ENCODE measurements at regions not wholly inside any gene's neighbourhood (a gene's known extent, or its start where the extent isn't known, plus 50 kb on each side); places are given as distances from the start of the nearest gene placed in this dataset.

DNA sequence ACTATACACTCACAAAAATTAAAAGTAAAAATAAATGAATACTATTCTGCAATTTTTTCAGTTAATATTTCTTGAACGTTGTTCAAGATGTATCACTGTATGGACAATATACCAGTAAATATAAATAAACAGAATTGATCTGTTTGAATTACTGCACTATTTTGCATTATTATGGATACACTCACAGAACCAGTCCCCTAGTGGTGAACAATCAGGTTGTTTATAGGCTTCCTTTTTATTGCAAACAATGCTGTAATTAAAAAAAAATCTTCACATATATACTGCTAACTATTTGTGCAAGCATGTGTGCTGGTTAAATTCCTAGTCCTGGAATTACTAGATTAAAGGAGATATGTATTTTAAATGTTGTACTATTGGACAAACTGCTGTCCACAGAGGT is 306.0 kb downstream of the FBXO15 start:
- 41% methylated on average over 1 of the region's 1 CpG for WGBS
- Histone ChIP-seq H3K36me3 (ENCODE audit: control insufficient read depth in 4 of 4, insufficient read depth in 3 of 4, low read depth in 1 of 4, low read length in 3 of 4) (no peaks in the 10 kb centered on the region), H3K4me3 (ENCODE audit: low read depth in 1 of 3, low read length in 3 of 3) (no peak overlapping the region), H3K27ac (ENCODE audit: low read depth in 1 of 2, low read length in 2 of 2) (no peak overlapping the region), H3K9ac (ENCODE audit: low read depth in 1 of 2, low read length in 2 of 2) (no peak overlapping the region), H3K27me3 (ENCODE audit: control insufficient read depth in 4 of 4, insufficient read depth in 4 of 4, low read length in 3 of 4) (peaks cover 0 to 3% (median 0%) of the 10 kb centered on the region in 4 donors), H3K4me1 (ENCODE audit: control insufficient read depth in 4 of 4, insufficient read depth in 4 of 4, low read length in 3 of 4) (no peaks in the 10 kb centered on the region), H3K9me3 (ENCODE audit: control insufficient read depth in 4 of 4, low read length in 3 of 4) (no peaks in the 10 kb centered on the region)
- no peak for DNase-seq (ENCODE audit: low spot score)
- TF ChIP-seq, protein P1, sequence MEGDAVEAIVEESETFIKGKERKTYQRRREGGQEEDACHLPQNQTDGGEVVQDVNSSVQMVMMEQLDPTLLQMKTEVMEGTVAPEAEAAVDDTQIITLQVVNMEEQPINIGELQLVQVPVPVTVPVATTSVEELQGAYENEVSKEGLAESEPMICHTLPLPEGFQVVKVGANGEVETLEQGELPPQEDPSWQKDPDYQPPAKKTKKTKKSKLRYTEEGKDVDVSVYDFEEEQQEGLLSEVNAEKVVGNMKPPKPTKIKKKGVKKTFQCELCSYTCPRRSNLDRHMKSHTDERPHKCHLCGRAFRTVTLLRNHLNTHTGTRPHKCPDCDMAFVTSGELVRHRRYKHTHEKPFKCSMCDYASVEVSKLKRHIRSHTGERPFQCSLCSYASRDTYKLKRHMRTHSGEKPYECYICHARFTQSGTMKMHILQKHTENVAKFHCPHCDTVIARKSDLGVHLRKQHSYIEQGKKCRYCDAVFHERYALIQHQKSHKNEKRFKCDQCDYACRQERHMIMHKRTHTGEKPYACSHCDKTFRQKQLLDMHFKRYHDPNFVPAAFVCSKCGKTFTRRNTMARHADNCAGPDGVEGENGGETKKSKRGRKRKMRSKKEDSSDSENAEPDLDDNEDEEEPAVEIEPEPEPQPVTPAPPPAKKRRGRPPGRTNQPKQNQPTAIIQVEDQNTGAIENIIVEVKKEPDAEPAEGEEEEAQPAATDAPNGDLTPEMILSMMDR (IDR thresholded peaks at IDR 0.05; ENCODE audit: low read depth, low read length, missing input control) = no peak
- no peak for TF ChIP-seq GABPA (IDR thresholded peaks at IDR 0.05 in 1 of 2, conservative IDR thresholded peaks at IDR 0.05 in 1 of 2)
- TF ChIP-seq HNF4G (IDR thresholded peaks at IDR 0.05) = no peak
- TF ChIP-seq, protein P2, sequence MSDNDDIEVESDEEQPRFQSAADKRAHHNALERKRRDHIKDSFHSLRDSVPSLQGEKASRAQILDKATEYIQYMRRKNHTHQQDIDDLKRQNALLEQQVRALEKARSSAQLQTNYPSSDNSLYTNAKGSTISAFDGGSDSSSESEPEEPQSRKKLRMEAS (IDR thresholded peaks at IDR 0.05) = no peak
- no peak for TF ChIP-seq JUND (IDR thresholded peaks at IDR 0.05)
- no peak for TF ChIP-seq FOXA2 (IDR thresholded peaks at IDR 0.05)
- no peak for TF ChIP-seq RAD21 (IDR thresholded peaks at IDR 0.05)
- TF ChIP-seq HNF4A (conservative IDR thresholded peaks at IDR 0.05) = no peak
- no peak for TF ChIP-seq RXRA (IDR thresholded peaks at IDR 0.05)
- TF ChIP-seq SP1 (IDR thresholded peaks at IDR 0.05) = no peak
- TF ChIP-seq NR2F2 (IDR thresholded peaks at IDR 0.05) = no peak
- no peak for TF ChIP-seq EGR1 (IDR thresholded peaks at IDR 0.05; ENCODE audit: low read depth in 2 of 2)
- TF ChIP-seq, protein P3, sequence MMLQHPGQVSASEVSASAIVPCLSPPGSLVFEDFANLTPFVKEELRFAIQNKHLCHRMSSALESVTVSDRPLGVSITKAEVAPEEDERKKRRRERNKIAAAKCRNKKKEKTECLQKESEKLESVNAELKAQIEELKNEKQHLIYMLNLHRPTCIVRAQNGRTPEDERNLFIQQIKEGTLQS (IDR thresholded peaks at IDR 0.05) = no peak
- TF ChIP-seq FOXA1 (IDR thresholded peaks at IDR 0.05) = no peak
- no peak for TF ChIP-seq TAF1 (conservative IDR thresholded peaks at IDR 0.05)
- TF ChIP-seq, protein P4, sequence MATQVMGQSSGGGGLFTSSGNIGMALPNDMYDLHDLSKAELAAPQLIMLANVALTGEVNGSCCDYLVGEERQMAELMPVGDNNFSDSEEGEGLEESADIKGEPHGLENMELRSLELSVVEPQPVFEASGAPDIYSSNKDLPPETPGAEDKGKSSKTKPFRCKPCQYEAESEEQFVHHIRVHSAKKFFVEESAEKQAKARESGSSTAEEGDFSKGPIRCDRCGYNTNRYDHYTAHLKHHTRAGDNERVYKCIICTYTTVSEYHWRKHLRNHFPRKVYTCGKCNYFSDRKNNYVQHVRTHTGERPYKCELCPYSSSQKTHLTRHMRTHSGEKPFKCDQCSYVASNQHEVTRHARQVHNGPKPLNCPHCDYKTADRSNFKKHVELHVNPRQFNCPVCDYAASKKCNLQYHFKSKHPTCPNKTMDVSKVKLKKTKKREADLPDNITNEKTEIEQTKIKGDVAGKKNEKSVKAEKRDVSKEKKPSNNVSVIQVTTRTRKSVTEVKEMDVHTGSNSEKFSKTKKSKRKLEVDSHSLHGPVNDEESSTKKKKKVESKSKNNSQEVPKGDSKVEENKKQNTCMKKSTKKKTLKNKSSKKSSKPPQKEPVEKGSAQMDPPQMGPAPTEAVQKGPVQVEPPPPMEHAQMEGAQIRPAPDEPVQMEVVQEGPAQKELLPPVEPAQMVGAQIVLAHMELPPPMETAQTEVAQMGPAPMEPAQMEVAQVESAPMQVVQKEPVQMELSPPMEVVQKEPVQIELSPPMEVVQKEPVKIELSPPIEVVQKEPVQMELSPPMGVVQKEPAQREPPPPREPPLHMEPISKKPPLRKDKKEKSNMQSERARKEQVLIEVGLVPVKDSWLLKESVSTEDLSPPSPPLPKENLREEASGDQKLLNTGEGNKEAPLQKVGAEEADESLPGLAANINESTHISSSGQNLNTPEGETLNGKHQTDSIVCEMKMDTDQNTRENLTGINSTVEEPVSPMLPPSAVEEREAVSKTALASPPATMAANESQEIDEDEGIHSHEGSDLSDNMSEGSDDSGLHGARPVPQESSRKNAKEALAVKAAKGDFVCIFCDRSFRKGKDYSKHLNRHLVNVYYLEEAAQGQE (IDR thresholded peaks at IDR 0.05) = no peak
- TF ChIP-seq, protein P5, sequence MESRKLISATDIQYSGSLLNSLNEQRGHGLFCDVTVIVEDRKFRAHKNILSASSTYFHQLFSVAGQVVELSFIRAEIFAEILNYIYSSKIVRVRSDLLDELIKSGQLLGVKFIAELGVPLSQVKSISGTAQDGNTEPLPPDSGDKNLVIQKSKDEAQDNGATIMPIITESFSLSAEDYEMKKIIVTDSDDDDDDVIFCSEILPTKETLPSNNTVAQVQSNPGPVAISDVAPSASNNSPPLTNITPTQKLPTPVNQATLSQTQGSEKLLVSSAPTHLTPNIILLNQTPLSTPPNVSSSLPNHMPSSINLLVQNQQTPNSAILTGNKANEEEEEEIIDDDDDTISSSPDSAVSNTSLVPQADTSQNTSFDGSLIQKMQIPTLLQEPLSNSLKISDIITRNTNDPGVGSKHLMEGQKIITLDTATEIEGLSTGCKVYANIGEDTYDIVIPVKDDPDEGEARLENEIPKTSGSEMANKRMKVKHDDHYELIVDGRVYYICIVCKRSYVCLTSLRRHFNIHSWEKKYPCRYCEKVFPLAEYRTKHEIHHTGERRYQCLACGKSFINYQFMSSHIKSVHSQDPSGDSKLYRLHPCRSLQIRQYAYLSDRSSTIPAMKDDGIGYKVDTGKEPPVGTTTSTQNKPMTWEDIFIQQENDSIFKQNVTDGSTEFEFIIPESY (IDR thresholded peaks at IDR 0.05) = no peak
- TF ChIP-seq YY1 (IDR thresholded peaks at IDR 0.05) = no peak

Data from liver (tissue), 8 donors.